ENCODE measurements at regions not wholly inside any gene's neighbourhood (a gene's known extent, or its start where the extent isn't known, plus 50 kb on each side); places are given as distances from the start of the nearest gene placed in this dataset.

GRCh38 chr7:84595026-84595425, 400.4 kb upstream of the SEMA3A start:
- Histone ChIP-seq H3K27me3 (replicated peaks in 1 of 2; ENCODE audit: control insufficient read depth in 2 of 2, insufficient read depth in 2 of 2, low read length in 1 of 2) (no peaks in the 10 kb centered on the region), H2AFZ (ENCODE audit: control insufficient read depth, low read depth, low read length) (no peak overlapping the region), H3K4me3 (no peak overlapping the region), H3K79me2 (ENCODE audit: control insufficient read depth, insufficient read depth, low read length) (no peaks in the 10 kb centered on the region), H3K4me2 (ENCODE audit: control insufficient read depth, insufficient read depth) (no peak overlapping the region), H3K36me3 (ENCODE audit: control insufficient read depth in 2 of 2, insufficient read depth in 2 of 2, low read length in 1 of 2) (no peaks in the 10 kb centered on the region), H4K20me1 (ENCODE audit: control insufficient read depth, insufficient read depth) (no peaks in the 10 kb centered on the region), H3K9ac (ENCODE audit: control insufficient read depth, insufficient read depth, low read length) (no peak overlapping the region), H3K4me1 (ENCODE audit: control insufficient read depth, insufficient read depth, low read length) (no peaks in the 10 kb centered on the region), H3K9me3 (replicated peaks; ENCODE audit: control insufficient read depth, insufficient read depth, low read length) (no peaks in the 10 kb centered on the region), H3K27ac (ENCODE audit: control insufficient read depth, insufficient read depth) (no peak overlapping the region)
- RAD21 ChIA-PET (ENCODE audit: unreplicated experiment), result no interaction called here
- DNase-seq (ENCODE audit: low read depth, low spot score) (no peak), ATAC-seq (no peak), FAIRE-seq (no peak)
- TF ChIP-seq ZBTB11 (CRISPR knock-in tag; IDR thresholded peaks at IDR 0.05), result no peak
- TF ChIP-seq EZH2 (IDR thresholded peaks at IDR 0.05; ENCODE audit: borderline replicate concordance, control insufficient read depth, low read depth, low read length), result no peak
- no peak for TF ChIP-seq IKZF1 (conservative IDR thresholded peaks at IDR 0.05)
- TF ChIP-seq CUX1 (IDR thresholded peaks at IDR 0.05; ENCODE audit: insufficient replicate concordance, low read depth, low read length), result no peak
- no peak for TF ChIP-seq RFX5 (IDR thresholded peaks at IDR 0.05; ENCODE audit: low read depth, low read length)
- no peak for TF ChIP-seq BRCA1 (IDR thresholded peaks at IDR 0.05; ENCODE audit: low read depth, low read length)
- TF ChIP-seq ATF2 (IDR thresholded peaks at IDR 0.05; ENCODE audit: low read length), result no peak
- no peak for TF ChIP-seq CREM (IDR thresholded peaks at IDR 0.05; ENCODE audit: low read depth)
- no peak for TF ChIP-seq CHD1 (IDR thresholded peaks at IDR 0.05; ENCODE audit: low read depth, low read length)
- no peak for TF ChIP-seq NFYB (IDR thresholded peaks at IDR 0.05; ENCODE audit: insufficient read depth, low read depth, low read length)
- no peak for TF ChIP-seq BCL3 (IDR thresholded peaks at IDR 0.05; ENCODE audit: borderline replicate concordance, insufficient read depth, low read depth, low read length, poor library complexity, severe bottlenecking)
- TF ChIP-seq RAD21 (IDR thresholded peaks at IDR 0.05; ENCODE audit: insufficient read depth, low read depth, low read length), result no peak
- TF ChIP-seq PAX8 (IDR thresholded peaks at IDR 0.05), result no peak
- TF ChIP-seq EED (IDR thresholded peaks at IDR 0.05; ENCODE audit: low read depth), result no peak
- WGBS (ENCODE audit: insufficient coverage, insufficient replicate concordance, low lambda C conversion rate, missing lambda C conversion rate), result 20% methylated on average over 4 of the region's 4 CpGs
- intact Hi-C loops (cut with micrococcal nuclease; ENCODE audit: unreplicated experiment) (no loop called here), in situ Hi-C loops (cut with MboI) (no loop called here)
- no TSS peak for BruUV-seq (replicated peaks)
- CTCF ChIA-PET, result no interaction called here
- POLR2A ChIA-PET, result no interaction called here
- SMC1A ChIA-PET (ENCODE audit: uncharacterized antibody, unreplicated experiment), result interaction anchor here (0.8 kb wide), 1 partner anchor 9 kb away, joined by 3 read pairs; no protein-coding TSS in a partner anchor

All from GM12878 (cell line).